SK-N-SH treated with all-trans-retinoic acid at 6 μM for 48 hours (cell line): ENCODE measurements at regions not wholly inside any gene's neighbourhood (a gene's known extent, or its start where the extent isn't known, plus 50 kb on each side); places are given as distances from the start of the nearest gene placed in this dataset.

Experiments
- CREB5 ChIP-seq: fragments of 250-450 bp; sonication (Bioruptor Pico); IDR thresholded peaks from 2 replicates; pipeline ENCODE4 v1.5.1; 2020; ENCODE audit warnings: low read depth, mild to moderate bottlenecking, moderate library complexity
- CSDC2 ChIP-seq: fragments of 250-450 bp; sonication (Bioruptor Pico); IDR thresholded peaks from 2 replicates; pipeline ENCODE4 v1.5.0; 2020; ENCODE audit warnings: mild to moderate bottlenecking, moderate library complexity
- CSRNP3 ChIP-seq: fragments of 250-450 bp; sonication (Bioruptor Pico); IDR thresholded peaks from 2 replicates; pipeline ENCODE4 v1.5.1; 2021; ENCODE audit warnings: mild to moderate bottlenecking, moderate library complexity
- GLIS3 ChIP-seq: fragments of 250-450 bp; sonication (Bioruptor Pico); IDR thresholded peaks from 2 replicates; pipeline ENCODE4 v1.5.0; 2020; ENCODE audit warnings: mild to moderate bottlenecking, moderate library complexity
- ISL1 ChIP-seq: fragments of 250-450 bp; sonication (Bioruptor Pico); IDR thresholded peaks from 2 replicates; pipeline ENCODE4 v2.1.2; 2022; ENCODE audit warnings: mild to moderate bottlenecking, moderate library complexity
- PATZ1 ChIP-seq: fragments of 250-450 bp; sonication (Bioruptor Pico); IDR thresholded peaks from 2 replicates; pipeline ENCODE4 v1.8.0; 2020; ENCODE audit warnings: mild to moderate bottlenecking, moderate library complexity, borderline replicate concordance
- PPARA ChIP-seq: fragments of 250-450 bp; sonication (Bioruptor Pico); IDR thresholded peaks from 2 replicates; pipeline ENCODE4 v1.5.0; 2020; ENCODE audit warnings: mild to moderate bottlenecking, borderline replicate concordance
- SNAI2 ChIP-seq: fragments of 250-450 bp; sonication (Bioruptor Pico); IDR thresholded peaks from 2 replicates; pipeline ENCODE4 v1.5.0; 2020; ENCODE audit warnings: mild to moderate bottlenecking, moderate library complexity
- TOX ChIP-seq: fragments of 250-450 bp; sonication (Bioruptor Pico); IDR thresholded peaks from 2 replicates; pipeline ENCODE4 v1.8.0; 2021; ENCODE audit warnings: mild to moderate bottlenecking, moderate library complexity, borderline replicate concordance
- TSHZ2 ChIP-seq: fragments of 250-450 bp; sonication (Bioruptor Pico); IDR thresholded peaks from 2 replicates; pipeline ENCODE4 v1.5.0; 2020; ENCODE audit warnings: mild to moderate bottlenecking, moderate library complexity
- ZC3H10 ChIP-seq: fragments of 250-450 bp; sonication (Bioruptor Pico); IDR thresholded peaks from 2 replicates; pipeline ENCODE4 v1.5.1; 2021; ENCODE audit warnings: mild to moderate bottlenecking, moderate library complexity
- ZFP3 ChIP-seq: fragments of 250-450 bp; sonication (Bioruptor Pico); IDR thresholded peaks from 2 replicates; pipeline ENCODE4 v1.5.0; 2020; ENCODE audit warnings: mild to moderate bottlenecking, moderate library complexity
- ZFP30 ChIP-seq: fragments of 450-650 bp; formaldehyde crosslinking; IDR thresholded peaks from 2 replicates; pipeline ENCODE4 v1.5.0; 2022; ENCODE audit warnings: mild to moderate bottlenecking, moderate library complexity
- ZNF565 ChIP-seq: fragments of 450-650 bp; formaldehyde crosslinking; conservative IDR thresholded peaks from 2 replicates; pipeline ENCODE4 v1.5.0; 2020; ENCODE audit warnings: low read depth, mild to moderate bottlenecking, moderate library complexity

DNA sequence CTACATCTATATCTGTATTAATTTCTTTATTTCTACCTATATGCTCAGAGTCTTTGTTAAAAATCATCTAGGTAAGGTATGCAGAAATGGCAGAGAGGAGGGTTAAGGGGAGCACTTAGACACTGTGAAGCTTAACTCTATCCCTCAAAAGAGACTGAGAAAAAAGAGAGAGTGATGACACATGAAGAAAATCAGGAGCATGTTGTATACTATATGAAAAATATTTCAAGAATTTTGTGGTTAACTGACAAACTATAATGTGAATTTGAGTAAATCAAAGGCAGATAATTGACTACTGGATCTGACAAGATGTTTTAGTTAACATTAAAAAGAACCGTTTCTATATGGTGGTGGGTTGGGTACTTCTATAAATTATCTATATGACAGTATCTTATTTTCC, 1814.2 kb upstream of the SEL1L start:
- TF ChIP-seq TOX (CRISPR knock-in tag) (no peak), CSRNP3 (CRISPR knock-in tag) (no peak), PATZ1 (CRISPR knock-in tag) (no peak), CSDC2 (CRISPR knock-in tag) (no peak), ZC3H10 (CRISPR knock-in tag) (no peak), GLIS3 (CRISPR knock-in tag) (no peak), ZFP30 (no peak), CREB5 (CRISPR knock-in tag) (no peak), ZFP3 (no peak), SNAI2 (no peak), ZNF565 (CRISPR knock-in tag) (no peak), TSHZ2 (CRISPR knock-in tag) (no peak), ISL1 (peak; percentile 53), PPARA (no peak)
